Body of pancreas (tissue), 4 donors: ENCODE measurements at regions not wholly inside any gene's neighbourhood (a gene's known extent, or its start where the extent isn't known, plus 50 kb on each side); places are given as distances from the start of the nearest gene placed in this dataset.
A peak's percentile ranks its signal among the peaks of the same experiment; 100 is the strongest.

Experiments used
- ATAC-seq: fragments of 150-250 bp; one replicate; pipeline ENCODE4 v1.9.1; 2016
- DNase-seq, 4 donors: peaks; one replicate each; pipeline ENCODE4 v3.0.0-alpha.2; 2019
- H3K27ac ChIP-seq, 4 donors: fragments of 200-600 bp; sonication (generic); 1 replicate in 3 of 4; 2 replicates in 1 of 4; pipeline versions ENCODE4 v1.5.1 to v1.6.1; 2016 to 2019; ENCODE audit warnings: mild to moderate bottlenecking in 1 of 4, mixed read lengths in 1 of 4, moderate library complexity in 1 of 4
- H3K27me3 ChIP-seq, 2 donors: fragments of 200-600 bp; sonication (generic); one replicate each; pipeline ENCODE4 v1.6.0; 2016; ENCODE audit warnings: mild to moderate bottlenecking in 1 of 2
- H3K36me3 ChIP-seq, 2 donors: fragments of 200-600 bp; sonication (generic); replicated peaks in 1 of 2; 2 replicates each; pipeline ENCODE4 v1.5.1; 2016; ENCODE audit warnings: low read depth in 2 of 2; ENCODE audit not compliant: insufficient read depth in 1 of 2
- H3K4me1 ChIP-seq: fragments of 200-600 bp; sonication (generic); one replicate; pipeline ENCODE4 v1.6.0; 2016
- H3K4me3 ChIP-seq, 2 donors: fragments of 200-600 bp; sonication (generic); 1 replicate in 1 of 2; 2 replicates in 1 of 2; pipeline ENCODE4 v1.5.1; 2016 to 2019
- H3K9me3 ChIP-seq, 3 donors: fragments of 200-600 bp; sonication (generic); 1 replicate in 2 of 3; 2 replicates in 1 of 3; pipeline ENCODE4 v1.5.1; 2016
- CTCF ChIP-seq, 7 experiments: fragments of 450-650 bp in 4 of 7; fragments of 200-600 bp in 3 of 7; sonication (generic) in 3 of 7; IDR thresholded peaks; one replicate each; pipeline ENCODE4 v1.5.1; 2016 to 2019; ENCODE audit warnings: antibody characterized with exemption in 7 of 7
- POLR2A ChIP-seq, 3 donors: fragments of 450-650 bp; IDR thresholded peaks; one replicate each; pipeline ENCODE4 v1.6.1; 2016; ENCODE audit warnings: antibody characterized with exemption in 3 of 3, mild to moderate bottlenecking in 2 of 3
- WGBS, 2 donors: methylation state at CpG; one replicate each; pipeline ENCODE4 v1.1.5; 2017; 5-methylcytosine and 5-hydroxymethylcytosine counted together
- intact Hi-C: fragments of 100-400 bp; cut with DNase I; formaldehyde crosslinking; loops from one replicate; pipeline ENCODE4 v1.15.1; 2023

GRCh38 chr2:223459328-223459939 is 142.7 kb downstream of the SCG2 start:
- 21 to 25% methylated on average over 4 of the region's 4 CpGs for WGBS, 2 donors
- H3K36me3 ChIP-seq: no peaks in the 10 kb centered on the region
- no peaks in the 10 kb centered on the region for H3K4me1 ChIP-seq
- no peak overlapping the region for H3K4me3 ChIP-seq
- H3K27ac ChIP-seq: no peak overlapping the region
- no peaks in the 10 kb centered on the region for H3K9me3 ChIP-seq
- DNase-seq (no peak), ATAC-seq (no peak)
- intact Hi-C loops: no loop called here
- no peak for TF ChIP-seq POLR2A (IDR thresholded peaks at IDR 0.05)
- peak in 5 of 7 experiments; percentile 12 to 22 (median 17) for TF ChIP-seq CTCF (IDR thresholded peaks at IDR 0.05)
- no peaks in the 10 kb centered on the region for H3K27me3 ChIP-seq

GRCh38 chr2:223460209-223460608 is 142.0 kb downstream of the SCG2 start:
- WGBS, 2 donors: 44 to 45% methylated on average over 1 of the region's 1 CpG
- DNase-seq (no peak), ATAC-seq (no peak)
- Histone ChIP-seq H3K4me3 (no peak overlapping the region), H3K27ac (no peak overlapping the region), H3K9me3 (no peaks in the 10 kb centered on the region), H3K27me3 (no peaks in the 10 kb centered on the region), H3K4me1 (no peaks in the 10 kb centered on the region), H3K36me3 (no peaks in the 10 kb centered on the region)
- TF ChIP-seq CTCF (IDR thresholded peaks at IDR 0.05) (no peak), POLR2A (IDR thresholded peaks at IDR 0.05) (no peak)
- intact Hi-C loops: no loop called here

GRCh38 chr2:223460774-223461211 is 141.4 kb downstream of the SCG2 start:
- H3K9me3 ChIP-seq: no peaks in the 10 kb centered on the region
- H3K4me1 ChIP-seq: no peaks in the 10 kb centered on the region
- ATAC-seq (no peak), DNase-seq (no peak)
- no peak overlapping the region for H3K4me3 ChIP-seq
- no peak overlapping the region for H3K27ac ChIP-seq
- intact Hi-C loops: no loop called here
- no peaks in the 10 kb centered on the region for H3K27me3 ChIP-seq
- TF ChIP-seq CTCF (IDR thresholded peaks at IDR 0.05) (no peak), POLR2A (IDR thresholded peaks at IDR 0.05) (no peak)
- H3K36me3 ChIP-seq: no peaks in the 10 kb centered on the region

GRCh38 chr2:223464071-223464470 is 138.1 kb downstream of the SCG2 start:
- H3K36me3 ChIP-seq: no peaks in the 10 kb centered on the region
- ATAC-seq: no peak
- H3K27me3 ChIP-seq: no peaks in the 10 kb centered on the region
- no peak for TF ChIP-seq CTCF (IDR thresholded peaks at IDR 0.05)
- TF ChIP-seq POLR2A (IDR thresholded peaks at IDR 0.05): no peak
- H3K9me3 ChIP-seq: no peaks in the 10 kb centered on the region
- 73 to 83% methylated on average over 2 of the region's 2 CpGs for WGBS, 2 donors
- intact Hi-C loops: no loop called here
- no peak overlapping the region for H3K4me3 ChIP-seq
- no peaks in the 10 kb centered on the region for H3K4me1 ChIP-seq
- H3K27ac ChIP-seq: no peak overlapping the region
- no peak for DNase-seq

- TF ChIP-seq POLR2A (IDR thresholded peaks at IDR 0.05) (no peak), CTCF (IDR thresholded peaks at IDR 0.05) (no peak)
- ATAC-seq: peak; percentile 69
These were observed 136.4 kb downstream of the SCG2 start for GRCh38 chr2:223465793-223466192.

More at GRCh38 chr2:223465793-223466192, 136.4 kb downstream of the SCG2 start:
- Histone ChIP-seq H3K4me1 (no peaks in the 10 kb centered on the region), H3K9me3 (no peaks in the 10 kb centered on the region), H3K27me3 (no peaks in the 10 kb centered on the region), H3K4me3 (no peak overlapping the region), H3K27ac (no peak overlapping the region), H3K36me3 (no peaks in the 10 kb centered on the region)
- WGBS, 2 donors: 42 to 43% methylated on average over 2 of the region's 2 CpGs
- intact Hi-C loops: no loop called here
- DNase-seq: peak; percentile 32 to 82 (median 58)
